ENCODE measurements at regions not wholly inside any gene's neighbourhood (a gene's known extent, or its start where the extent isn't known, plus 50 kb on each side); places are given as distances from the start of the nearest gene placed in this dataset.

GRCh38 chr12:124654666-124655047 is 87.2 kb upstream of the NCOR2 start:
- no peak for TF ChIP-seq REST (IDR thresholded peaks at IDR 0.05; ENCODE audit: insufficient read depth in 1 of 2, low read depth in 2 of 2, low read length in 2 of 2)

GRCh38 chr12:124653169-124653931 is 85.9 kb upstream of the NCOR2 start:
- peak; percentile 36 for TF ChIP-seq FOXP2 (optimal IDR thresholded peaks at IDR 0.05; ENCODE audit: borderline replicate concordance, extremely low read depth, extremely low read length, insufficient read depth)
- no peak for TF ChIP-seq POLR2AphosphoS5 (IDR thresholded peaks at IDR 0.05; ENCODE audit: low read depth, low read length)

GRCh38 chr12:124652661-124653060 is 85.2 kb upstream of the NCOR2 start:
- no peak for TF ChIP-seq SIN3A (IDR thresholded peaks at IDR 0.05; ENCODE audit: borderline replicate concordance, insufficient read depth, low read length)
- TF ChIP-seq REST (IDR thresholded peaks at IDR 0.05; ENCODE audit: insufficient read depth in 1 of 2, low read depth in 2 of 2, low read length in 2 of 2): no peak
- TF ChIP-seq TAF1 (IDR thresholded peaks at IDR 0.05; ENCODE audit: borderline replicate concordance, insufficient read depth, low read length): no peak
- no peak for TF ChIP-seq POLR2AphosphoS5 (IDR thresholded peaks at IDR 0.05; ENCODE audit: low read depth, low read length)
- no peak for TF ChIP-seq FOXP2 (optimal IDR thresholded peaks at IDR 0.05; ENCODE audit: borderline replicate concordance, extremely low read depth, extremely low read length, insufficient read depth)

- TF ChIP-seq SIN3A (IDR thresholded peaks at IDR 0.05; ENCODE audit: borderline replicate concordance, insufficient read depth, low read length): no peak
- TF ChIP-seq POLR2AphosphoS5 (IDR thresholded peaks at IDR 0.05; ENCODE audit: low read depth, low read length): no peak
- TF ChIP-seq TAF1 (IDR thresholded peaks at IDR 0.05; ENCODE audit: borderline replicate concordance, insufficient read depth, low read length): no peak
- no peak for TF ChIP-seq REST (IDR thresholded peaks at IDR 0.05; ENCODE audit: insufficient read depth in 1 of 2, low read depth in 2 of 2, low read length in 2 of 2)
- TF ChIP-seq FOXP2 (optimal IDR thresholded peaks at IDR 0.05; ENCODE audit: borderline replicate concordance, extremely low read depth, extremely low read length, insufficient read depth): no peak
Observed at GRCh38 chr12:124651516-124652273, 84.3 kb upstream of the NCOR2 start.

GRCh38 chr12:124650912-124651311 is 83.5 kb upstream of the NCOR2 start:
- TF ChIP-seq TAF1 (IDR thresholded peaks at IDR 0.05; ENCODE audit: borderline replicate concordance, insufficient read depth, low read length) (no peak), REST (IDR thresholded peaks at IDR 0.05; ENCODE audit: insufficient read depth in 1 of 2, low read depth in 2 of 2, low read length in 2 of 2) (no peak), FOXP2 (optimal IDR thresholded peaks at IDR 0.05; ENCODE audit: borderline replicate concordance, extremely low read depth, extremely low read length, insufficient read depth) (no peak), SIN3A (IDR thresholded peaks at IDR 0.05; ENCODE audit: borderline replicate concordance, insufficient read depth, low read length) (no peak), POLR2AphosphoS5 (IDR thresholded peaks at IDR 0.05; ENCODE audit: low read depth, low read length) (no peak)
